D341Med (cell line): ENCODE measurements at regions not wholly inside any gene's neighbourhood (a gene's known extent, or its start where the extent isn't known, plus 50 kb on each side); places are given as distances from the start of the nearest gene placed in this dataset.

Experiments used
- DNase-seq: peaks from one replicate; pipeline ENCODE4 v3.0.0; 2012; ENCODE audit warnings: low spot score

DNA sequence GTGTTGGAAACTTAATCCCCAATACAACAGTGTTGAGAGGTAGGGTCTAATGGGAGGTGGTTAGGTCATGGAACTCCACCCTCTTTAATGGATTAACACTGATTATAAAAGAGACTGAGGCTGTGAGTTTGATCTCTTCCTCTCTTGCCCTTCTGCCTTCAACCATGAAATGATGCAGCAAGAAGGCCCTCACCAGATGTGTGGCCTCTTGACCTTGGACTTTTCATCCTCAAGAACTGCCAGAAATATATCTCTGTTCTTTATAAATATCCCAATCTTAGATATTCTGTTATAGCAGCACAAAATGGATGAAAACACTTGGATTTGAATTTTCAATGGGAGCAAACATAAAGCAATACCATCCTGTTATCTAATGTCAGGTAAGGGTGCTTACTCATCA, 67.6 kb downstream of the NMUR2 start:
- DNase-seq = no peak

DNA sequence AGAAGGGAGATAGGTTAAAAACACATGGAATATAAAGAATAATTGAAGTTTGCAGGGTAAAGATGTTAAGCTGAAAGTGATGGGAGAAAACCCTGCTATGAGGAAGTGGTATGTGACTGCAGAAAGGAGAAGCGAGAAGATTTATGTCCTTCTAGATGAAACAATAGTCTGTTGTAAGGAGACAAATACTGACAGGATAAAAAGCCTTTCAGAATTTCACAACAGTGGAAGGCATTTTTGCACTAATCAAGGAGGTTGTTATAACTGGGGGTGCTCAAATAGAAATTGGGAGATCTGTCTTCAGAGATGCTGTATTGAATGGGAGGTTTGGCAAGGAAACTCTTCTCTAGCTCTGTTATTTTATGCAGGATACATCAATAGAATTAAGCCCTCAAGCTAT, 69.6 kb downstream of the NMUR2 start:
- no peak for DNase-seq

DNA sequence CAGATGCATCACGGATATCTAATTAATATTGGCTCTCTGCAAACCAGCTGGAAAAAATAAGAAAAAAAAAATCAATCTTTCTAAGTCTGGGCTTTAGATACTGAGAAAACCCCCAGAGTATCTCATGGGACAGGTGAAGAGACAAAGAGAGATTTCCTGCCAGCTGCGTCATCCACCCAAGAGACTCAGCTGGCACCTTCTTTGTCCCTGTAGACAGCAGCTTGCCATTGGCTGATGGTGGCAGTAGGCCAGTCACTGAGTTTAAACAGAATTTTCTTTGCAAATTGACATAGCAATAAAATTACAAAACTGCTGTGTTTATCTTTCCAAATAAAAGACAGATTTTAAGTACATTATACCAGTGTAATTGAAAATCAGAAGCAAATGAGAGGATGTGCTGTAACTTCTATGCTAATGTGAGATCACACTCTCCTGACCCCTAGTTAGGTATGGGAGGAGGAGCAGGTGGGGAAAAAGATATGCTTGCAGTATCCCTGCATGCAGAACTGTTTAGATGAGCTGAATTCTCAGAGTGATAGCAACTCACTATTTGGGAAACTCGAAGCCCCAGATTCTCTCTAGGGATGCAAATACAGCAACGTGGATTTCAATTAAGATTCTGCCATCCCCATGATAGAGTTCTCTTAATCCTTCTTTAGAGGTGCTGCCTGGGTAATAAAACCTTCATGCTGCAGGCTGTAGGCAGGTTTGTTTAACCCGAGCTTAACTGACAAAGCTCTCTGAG, 72.2 kb downstream of the NMUR2 start:
- DNase-seq = peak; percentile 34

DNA sequence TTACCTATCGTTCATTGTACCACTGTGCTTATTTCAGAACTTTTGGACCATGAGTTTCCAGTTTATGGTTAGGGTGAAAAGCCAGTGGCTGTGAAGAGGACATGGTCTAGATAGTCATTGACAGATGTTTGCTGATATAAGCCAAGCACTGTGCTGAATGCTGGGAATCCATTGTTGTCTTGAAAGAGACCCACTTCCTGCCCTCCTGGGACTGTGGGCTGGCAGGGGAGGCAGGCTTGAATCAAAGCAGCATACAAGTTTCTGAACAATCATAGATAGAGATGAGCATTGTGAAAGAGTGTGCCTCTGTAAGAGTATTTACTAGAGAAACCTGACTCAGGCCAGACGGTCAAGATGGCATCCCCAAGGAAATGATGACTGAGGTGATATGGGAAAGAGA, 73.4 kb downstream of the NMUR2 start:
- no peak for DNase-seq

DNA sequence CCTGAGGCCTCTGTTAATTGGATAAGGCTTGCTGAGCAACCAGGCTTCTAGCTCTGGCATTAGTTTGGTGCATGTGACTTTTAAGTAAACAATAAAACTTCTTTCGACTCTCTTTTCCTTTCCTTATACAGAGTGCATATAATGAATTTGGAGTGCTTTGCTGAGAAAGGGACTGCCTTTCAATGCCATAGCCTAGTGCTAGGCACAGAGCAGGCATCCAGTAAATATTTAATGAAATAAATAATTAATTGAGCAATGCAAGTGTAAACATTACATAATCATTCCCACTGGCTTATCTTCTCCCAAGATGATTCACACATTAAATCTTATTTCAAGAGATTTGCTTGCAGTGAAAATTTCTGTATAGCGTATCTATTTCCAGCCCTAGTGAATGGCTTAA, 74.1 kb downstream of the NMUR2 start:
- DNase-seq = no peak

DNA sequence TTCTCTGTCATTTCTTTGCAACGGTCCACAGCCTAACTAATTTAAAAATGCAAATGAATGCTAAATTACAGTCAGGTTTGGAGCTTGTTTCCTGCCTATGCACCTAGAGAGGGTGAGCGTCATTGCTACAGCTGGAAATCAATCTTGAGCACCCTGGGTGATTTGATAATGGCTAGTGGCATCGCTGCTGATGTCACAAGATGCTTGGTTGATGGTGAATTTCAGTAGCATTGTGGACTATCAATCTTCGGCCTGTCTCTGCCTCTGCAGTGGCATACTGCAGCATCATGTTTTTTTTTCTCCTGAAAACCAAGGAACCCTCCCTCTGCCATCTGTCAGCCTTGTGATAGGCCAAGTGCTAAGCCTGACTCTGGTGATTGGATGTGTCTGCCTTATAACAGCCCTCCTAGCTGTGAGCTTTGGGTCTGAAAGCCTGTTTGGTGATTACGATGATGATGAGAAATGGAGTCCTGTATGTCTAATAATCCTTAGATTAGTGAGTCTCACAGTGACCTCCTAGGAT, 75.3 kb downstream of the NMUR2 start:
- DNase-seq = no peak

DNA sequence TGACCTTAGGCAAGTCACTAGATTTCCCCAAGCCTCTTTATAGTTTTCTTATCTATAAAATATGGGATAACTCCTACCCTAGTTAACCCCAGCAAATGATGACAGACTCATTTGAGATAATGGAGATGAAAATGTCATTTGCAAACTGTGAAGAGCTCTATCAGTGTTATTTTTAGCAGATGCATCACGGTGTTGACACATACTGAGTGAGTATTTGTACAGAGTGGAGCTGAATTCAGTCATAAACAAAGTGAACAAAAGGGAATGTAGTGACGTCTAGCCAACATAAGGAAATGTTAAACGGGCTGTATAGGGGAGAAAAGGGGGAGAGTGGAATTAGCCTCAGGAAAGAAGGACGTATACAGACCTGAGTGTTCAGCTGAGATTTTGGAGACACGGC, 75.9 kb downstream of the NMUR2 start:
- no peak for DNase-seq

DNA sequence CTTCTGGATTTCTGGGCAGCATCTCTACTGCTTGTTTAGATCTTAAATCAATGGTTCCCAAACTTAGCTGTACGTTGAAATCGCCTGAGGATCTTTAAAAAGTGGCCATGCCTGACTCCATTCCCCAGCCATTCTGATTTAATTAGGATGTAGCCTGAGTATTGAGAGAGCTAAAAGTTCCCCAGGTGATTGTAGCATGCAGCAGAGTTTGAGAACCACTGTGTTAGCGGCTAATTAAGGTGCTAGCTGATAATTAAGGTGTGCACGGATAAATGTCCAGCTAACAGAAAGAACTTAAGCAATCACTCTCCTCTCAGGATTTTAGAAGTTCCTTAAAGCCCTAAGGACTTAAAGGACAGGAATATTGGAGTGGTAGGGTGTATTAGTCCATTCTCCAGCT, 89.1 kb downstream of the NMUR2 start:
- DNase-seq = no peak

DNA sequence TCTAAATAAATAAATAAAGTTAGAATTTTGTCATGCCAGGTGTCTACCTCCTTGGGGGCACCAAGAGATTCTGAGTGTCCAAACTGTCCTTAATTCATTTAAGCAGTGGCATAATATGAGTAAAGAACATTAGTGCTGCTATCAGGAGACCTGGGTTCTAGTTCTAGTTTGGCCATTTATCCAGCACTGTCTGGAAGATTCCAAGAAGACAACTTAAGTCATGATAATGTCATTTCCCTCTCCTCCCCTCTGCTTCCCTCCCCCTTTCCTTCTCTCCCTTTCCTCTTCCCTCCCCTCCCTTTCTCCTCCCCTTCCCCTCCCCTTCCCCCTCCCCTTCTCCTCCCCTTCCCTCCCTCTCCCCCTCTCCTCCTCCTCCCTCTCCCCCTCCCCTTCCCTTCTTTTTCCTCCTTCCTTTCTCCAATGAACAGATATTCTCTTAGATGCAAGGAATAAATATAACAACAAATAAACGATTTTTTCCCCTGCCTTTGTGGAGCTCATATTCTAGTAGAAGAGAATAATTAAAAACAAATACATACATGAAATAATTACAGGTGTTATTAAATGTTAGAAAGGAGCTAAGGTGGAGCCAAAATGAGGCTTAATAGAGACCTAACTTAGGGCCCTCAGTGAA, 90.8 kb downstream of the NMUR2 start:
- DNase-seq = no peak

DNA sequence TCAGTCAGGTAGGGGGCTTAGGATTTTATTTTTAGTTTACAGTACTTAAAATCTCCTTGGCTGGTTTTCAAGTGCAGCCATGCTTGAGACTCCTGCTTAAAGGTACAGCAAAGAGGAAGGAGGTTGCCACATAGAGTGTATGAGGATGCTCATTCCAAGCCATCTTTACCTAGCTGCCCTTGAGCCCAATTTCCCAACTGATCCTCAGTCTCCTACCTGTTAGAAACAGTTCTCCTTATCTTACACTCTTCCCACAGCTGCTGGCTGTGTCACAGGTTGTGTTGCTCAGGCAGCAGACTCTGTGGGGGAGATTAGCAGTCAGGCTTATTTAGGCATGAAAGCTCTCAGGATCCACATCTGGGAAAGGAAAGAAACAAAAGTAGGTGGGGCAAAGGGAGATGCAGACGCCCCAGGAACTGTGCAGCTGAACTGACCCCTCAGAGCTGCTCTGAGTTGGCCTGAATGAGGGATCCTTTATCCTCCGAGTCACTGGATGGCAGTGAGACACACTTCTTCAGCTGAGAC, 95.1 kb downstream of the NMUR2 start:
- DNase-seq = peak; percentile 21

DNA sequence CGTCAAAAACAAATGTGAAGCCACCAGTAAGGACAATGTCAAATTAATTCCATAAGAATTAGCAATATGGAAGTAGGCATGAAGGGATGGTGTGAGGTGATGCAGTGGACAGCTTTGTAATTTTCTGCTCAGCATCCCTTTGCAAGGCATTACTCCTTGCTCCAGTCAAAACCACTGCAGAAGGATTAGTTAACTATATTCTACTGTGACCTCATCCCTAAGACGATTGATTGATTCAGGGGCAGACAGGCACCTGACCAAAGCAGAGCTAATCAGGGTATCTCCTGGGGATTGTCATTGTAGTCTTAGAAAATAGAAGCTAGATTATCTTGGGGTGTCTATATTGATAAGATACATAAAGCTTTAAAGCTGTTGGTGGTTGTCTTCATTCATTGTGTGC, 98.7 kb downstream of the NMUR2 start:
- no peak for DNase-seq

DNA sequence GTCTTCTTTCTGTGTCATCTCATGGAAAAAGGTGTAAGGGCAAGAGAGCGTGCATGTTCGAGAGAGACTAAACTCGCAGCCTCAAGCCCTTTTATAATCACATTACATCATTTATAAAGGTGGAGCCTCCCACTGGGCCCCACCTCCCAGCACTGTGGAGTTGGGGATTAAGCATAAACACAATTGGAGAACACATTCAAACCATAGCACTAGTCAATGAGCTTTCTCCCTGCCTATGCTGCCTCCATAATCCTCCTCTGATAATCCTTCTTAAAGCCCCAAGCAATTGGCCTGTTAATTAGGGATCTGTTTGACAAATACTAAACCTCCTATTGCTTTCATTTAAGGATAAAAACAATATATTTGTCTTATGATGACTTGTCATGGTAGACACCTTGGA, 99.6 kb downstream of the NMUR2 start:
- DNase-seq = peak; percentile 78

DNA sequence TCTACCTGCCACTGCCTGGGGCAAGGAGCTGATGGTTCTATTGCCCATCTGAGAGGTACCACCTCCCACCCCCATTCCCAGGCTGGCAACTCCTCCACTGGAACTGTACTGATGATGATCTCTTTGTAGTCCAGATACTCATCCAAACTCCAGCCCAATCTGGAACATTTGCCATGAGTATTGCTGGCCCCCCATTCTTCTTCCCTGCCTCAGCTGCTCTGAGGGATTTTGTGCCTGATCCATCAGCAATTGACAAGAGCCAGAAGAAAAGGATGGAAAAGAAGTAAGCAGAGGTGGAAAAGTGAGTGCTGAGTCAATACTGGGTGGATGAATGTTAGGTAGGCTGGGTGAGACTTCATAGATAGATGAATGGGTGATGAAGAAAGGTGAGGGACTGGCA, 101.2 kb downstream of the NMUR2 start:
- no peak for DNase-seq

DNA sequence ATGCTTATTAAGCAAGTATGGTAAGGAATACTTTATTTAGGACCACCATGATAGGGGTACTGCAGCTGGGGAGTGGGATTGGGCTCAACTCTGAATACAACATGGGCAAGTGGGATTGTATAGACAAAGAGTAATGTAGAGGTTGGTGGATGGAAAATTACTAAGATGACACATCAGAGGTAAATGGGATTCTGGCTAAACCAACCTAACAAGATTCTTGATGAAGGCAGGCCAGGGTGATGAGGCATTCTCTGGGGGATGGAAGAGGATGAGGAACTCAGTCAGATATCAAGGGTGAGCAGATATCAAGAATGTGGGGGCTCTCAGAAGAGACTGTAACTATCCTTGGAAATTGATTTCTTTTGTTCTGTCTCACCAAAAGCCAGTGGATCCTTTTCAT, 107.2 kb downstream of the NMUR2 start:
- DNase-seq = no peak

DNA sequence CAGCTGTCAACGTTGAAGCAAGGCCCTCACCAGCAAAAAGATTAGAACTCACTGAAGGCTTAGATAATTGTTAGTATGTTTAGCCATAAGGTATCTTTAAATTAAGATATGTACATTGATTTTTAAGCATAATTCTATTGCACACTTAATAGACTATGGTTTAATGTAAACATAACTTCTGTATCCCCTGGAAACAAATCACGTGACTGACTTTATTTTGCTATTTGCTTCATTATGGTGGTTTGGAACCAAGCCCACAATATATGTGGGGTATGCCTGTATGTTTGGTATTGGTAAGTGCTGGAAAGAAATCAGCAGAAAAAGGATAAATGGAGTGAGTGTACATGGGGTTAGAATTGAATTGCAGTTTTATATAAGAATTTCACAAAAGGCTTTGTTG, 111.9 kb downstream of the NMUR2 start:
- no peak for DNase-seq

DNA sequence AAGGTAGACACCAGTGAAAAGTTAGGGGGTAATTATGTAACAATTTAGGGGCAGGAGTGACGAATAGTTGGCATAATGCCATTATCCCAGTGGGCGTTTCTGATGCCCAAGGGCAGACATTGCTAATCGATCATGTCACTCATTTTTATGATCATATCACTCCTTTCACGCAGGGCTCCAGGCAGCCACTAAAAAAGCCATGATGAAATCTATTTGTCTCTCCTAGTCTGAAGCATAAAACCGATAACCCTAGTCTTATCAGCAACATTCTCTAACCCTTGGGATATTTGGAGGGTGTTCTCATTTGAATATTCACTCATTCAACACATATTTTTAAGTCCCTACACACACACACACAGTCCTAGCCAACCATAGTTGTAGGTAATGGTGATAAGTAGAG, 114.9 kb downstream of the NMUR2 start:
- DNase-seq = no peak

DNA sequence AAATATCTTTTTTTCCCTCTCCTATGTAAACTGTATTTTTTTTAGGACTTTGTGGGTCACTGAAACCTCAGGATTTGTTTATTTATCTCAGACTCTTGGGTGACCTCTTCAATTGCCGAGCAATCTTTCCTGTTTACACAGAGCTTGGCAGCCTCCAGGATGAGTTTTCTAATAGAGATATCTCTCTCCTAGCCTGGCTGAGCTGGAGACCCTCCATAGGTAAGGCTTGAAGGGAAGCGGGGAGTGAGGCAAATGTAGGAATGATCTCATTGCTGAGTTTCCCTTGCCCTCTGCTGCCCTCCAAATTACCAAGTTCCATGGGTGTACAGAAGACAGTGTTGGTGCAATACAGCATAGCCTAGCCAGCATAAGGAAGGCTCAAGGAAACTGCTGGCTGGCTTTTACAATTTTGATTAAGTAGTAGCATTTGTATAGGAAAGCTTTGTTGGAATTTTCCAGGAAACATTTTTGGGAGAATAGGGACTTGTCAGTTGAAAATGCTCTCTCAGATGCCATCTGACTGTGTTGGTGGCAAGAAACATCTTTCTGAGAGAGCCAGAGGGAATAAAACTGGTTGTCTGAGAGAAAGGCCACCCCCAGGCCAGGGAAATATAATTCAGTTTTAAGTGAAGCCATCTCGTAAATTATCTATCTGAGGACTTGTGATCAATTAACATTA, 116.0 kb downstream of the NMUR2 start:
- no peak for DNase-seq

DNA sequence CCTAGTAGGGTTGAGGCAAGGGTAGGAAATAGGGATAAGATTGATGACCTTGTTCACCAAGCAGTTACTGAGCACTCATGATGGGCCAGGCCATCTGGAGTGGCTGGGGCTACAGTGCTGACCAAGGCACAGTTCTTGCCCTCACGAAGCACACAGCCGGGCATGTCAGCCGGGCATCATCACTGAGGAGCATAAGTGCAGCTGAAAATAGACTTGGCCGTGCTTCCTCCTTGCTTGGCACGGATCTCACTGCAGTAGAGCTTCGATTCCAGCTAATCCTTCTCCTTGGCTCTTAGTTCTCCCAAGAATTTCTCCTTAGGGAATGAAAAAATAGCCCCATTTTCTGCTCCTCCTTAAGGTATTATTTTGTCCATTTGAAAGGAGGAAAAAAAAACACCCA, 116.6 kb downstream of the NMUR2 start:
- peak; percentile 34 for DNase-seq

DNA sequence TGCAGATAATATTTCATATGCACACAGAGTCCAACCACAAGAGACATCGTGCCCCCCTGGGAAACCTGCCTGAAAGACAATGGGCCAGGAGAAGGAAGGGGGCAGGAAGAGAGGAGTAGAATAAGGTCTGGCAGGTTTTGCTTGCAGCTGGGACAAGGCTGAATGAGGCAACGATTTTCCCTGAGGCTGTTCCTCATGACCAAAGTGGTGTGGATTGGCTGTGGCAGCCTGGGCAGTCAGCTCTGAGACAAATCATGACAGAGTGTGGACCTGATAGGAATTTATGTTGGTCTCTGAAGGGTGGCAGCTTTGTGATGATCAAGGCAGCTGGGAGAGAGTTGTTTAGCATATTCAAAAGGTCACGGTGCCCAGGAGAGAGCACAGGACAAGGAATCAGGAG, 119.3 kb downstream of the NMUR2 start:
- no peak for DNase-seq

DNA sequence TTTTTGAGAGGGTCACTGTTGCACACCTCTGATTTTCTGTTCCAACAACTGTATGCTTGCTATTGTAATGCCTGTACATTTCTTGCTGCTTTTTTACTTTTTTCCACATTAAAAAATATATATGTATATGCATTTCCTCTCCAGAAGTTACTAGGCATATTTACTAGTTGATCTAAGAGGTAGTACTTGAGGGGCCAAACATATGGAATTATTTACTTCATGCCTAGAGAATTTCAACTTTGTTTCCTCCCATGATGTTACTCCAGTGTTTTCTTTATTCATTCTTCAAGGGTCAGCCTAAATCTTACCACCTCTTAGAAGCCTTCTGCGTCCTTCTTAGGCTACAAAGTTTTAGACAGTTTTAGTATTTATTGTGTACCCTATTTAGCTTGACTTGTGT, 122.7 kb downstream of the NMUR2 start:
- no peak for DNase-seq

DNA sequence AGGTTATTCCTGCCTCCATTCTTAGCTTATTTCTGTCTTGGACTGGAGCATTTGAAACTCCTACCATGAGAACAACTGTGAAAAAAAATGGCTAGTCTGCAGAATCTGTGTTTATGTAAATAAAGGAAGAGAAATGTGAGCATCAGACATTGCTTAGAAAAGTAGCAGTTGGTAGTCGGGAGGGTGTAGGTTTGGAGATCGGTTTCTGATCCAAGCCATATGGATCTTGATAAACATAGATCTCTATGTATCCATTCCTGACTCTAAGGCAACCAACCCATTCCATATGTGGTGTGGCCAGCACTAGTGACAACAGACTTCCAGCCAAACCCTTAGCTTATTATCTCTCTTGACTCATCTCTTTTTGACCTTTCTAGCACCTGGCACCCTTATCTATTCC, 127.1 kb downstream of the NMUR2 start:
- DNase-seq = no peak

DNA sequence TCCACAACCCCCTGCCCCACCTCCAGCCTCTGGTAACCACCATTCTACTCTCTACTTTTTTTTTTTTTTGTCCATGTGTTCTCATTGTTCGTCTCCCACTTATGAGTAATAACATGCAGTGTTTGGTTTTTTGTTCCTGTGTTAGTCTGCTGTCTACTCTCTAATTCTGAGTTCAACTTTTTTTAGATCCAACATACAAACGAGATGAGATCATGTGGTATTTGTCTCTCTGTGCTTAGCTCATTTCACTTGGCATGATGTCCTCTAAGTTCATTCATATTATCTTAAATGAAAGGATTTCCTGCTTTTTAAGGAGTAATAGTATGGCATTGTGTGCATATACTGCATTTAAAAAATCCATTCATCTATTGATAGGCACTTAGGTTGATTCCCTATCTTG, 130.9 kb downstream of the NMUR2 start:
- DNase-seq = no peak

DNA sequence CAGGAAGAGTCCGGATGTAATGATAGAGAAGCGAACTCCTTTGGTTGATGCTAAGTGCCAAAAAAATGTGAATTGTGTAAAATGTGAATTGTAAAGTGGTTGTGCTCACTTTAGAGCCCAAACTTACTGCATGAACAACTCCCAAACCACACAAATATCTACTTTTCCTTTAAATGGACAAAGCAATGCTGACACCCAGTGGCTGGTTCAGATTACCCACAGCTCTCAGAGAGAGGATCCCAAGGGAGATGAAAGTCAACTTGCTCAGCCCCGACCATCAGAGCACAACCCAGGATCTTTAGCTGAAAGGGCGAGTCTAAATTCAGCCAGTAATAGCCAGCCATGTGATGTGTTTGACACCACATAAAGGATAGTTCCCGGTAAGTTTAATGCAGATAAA, 133.7 kb downstream of the NMUR2 start:
- peak; percentile 60 for DNase-seq
